Body of pancreas (tissue), 4 donors: ENCODE measurements at regions not wholly inside any gene's neighbourhood (a gene's known extent, or its start where the extent isn't known, plus 50 kb on each side); places are given as distances from the start of the nearest gene placed in this dataset.
A peak's percentile ranks its signal among the peaks of the same experiment; 100 is the strongest.

ENCODE experiments used
- ATAC-seq: fragments of 150-250 bp; one replicate; pipeline ENCODE4 v1.9.1; 2016
- DNase-seq, 4 donors: peaks; one replicate each; pipeline ENCODE4 v3.0.0-alpha.2; 2019
- H3K27ac ChIP-seq, 4 donors: fragments of 200-600 bp; sonication (generic); 1 replicate in 3 of 4; 2 replicates in 1 of 4; pipeline versions ENCODE4 v1.5.1 to v1.6.1; 2016 to 2019; ENCODE audit warnings: mild to moderate bottlenecking in 1 of 4, mixed read lengths in 1 of 4, moderate library complexity in 1 of 4
- H3K27me3 ChIP-seq, 2 donors: fragments of 200-600 bp; sonication (generic); one replicate each; pipeline ENCODE4 v1.6.0; 2016; ENCODE audit warnings: mild to moderate bottlenecking in 1 of 2
- H3K36me3 ChIP-seq, 2 donors: fragments of 200-600 bp; sonication (generic); replicated peaks in 1 of 2; 2 replicates each; pipeline ENCODE4 v1.5.1; 2016; ENCODE audit warnings: low read depth in 2 of 2; ENCODE audit not compliant: insufficient read depth in 1 of 2
- H3K4me1 ChIP-seq: fragments of 200-600 bp; sonication (generic); one replicate; pipeline ENCODE4 v1.6.0; 2016
- H3K4me3 ChIP-seq, 2 donors: fragments of 200-600 bp; sonication (generic); 1 replicate in 1 of 2; 2 replicates in 1 of 2; pipeline ENCODE4 v1.5.1; 2016 to 2019
- H3K9me3 ChIP-seq, 3 donors: fragments of 200-600 bp; sonication (generic); 1 replicate in 2 of 3; 2 replicates in 1 of 3; pipeline ENCODE4 v1.5.1; 2016
- POLR2A ChIP-seq, 3 donors: fragments of 450-650 bp; IDR thresholded peaks; one replicate each; pipeline ENCODE4 v1.6.1; 2016; ENCODE audit warnings: antibody characterized with exemption in 3 of 3, mild to moderate bottlenecking in 2 of 3
- WGBS, 2 donors: methylation state at CpG; one replicate each; pipeline ENCODE4 v1.1.5; 2017; 5-methylcytosine and 5-hydroxymethylcytosine counted together
- intact Hi-C: fragments of 100-400 bp; cut with DNase I; formaldehyde crosslinking; loops from one replicate; pipeline ENCODE4 v1.15.1; 2023
- TF ChIP-seq, protein P1 (sequence below), 7 experiments: fragments of 450-650 bp in 4 of 7; fragments of 200-600 bp in 3 of 7; sonication (generic) in 3 of 7; IDR thresholded peaks; one replicate each; pipeline ENCODE4 v1.5.1; 2016 to 2019; ENCODE audit warnings: antibody characterized with exemption in 7 of 7

DNA sequence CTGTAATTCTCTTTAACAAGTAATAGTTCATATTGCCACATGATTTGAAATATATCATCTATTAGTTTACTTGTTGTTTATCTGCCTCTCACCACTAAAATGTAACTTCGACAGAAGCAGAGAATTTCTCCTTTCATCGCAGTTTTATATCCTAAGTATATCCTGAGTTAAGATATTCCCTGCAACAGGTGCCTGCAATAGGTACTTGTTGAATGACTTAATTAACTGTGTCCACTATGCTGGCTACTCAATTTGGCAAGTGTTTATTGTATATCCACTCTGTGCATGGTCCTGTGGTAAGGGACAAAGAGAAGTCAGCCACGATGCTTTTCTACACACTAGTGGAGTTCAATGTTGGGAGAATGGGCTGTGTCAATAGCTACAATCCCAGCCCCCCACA is 108.5 kb downstream of the PSAT1 start:
- Histone ChIP-seq H3K9me3 (no peaks in the 10 kb centered on the region), H3K4me3 (no peak overlapping the region), H3K27ac (no peak overlapping the region), H3K27me3 (no peaks in the 10 kb centered on the region), H3K36me3 (no peaks in the 10 kb centered on the region), H3K4me1 (peaks cover 12% of the 10 kb centered on the region)
- 85 to 96% methylated on average over 3 of the region's 3 CpGs for WGBS, 2 donors
- no peak for TF ChIP-seq POLR2A (IDR thresholded peaks at IDR 0.05)
- TF ChIP-seq, protein P1, sequence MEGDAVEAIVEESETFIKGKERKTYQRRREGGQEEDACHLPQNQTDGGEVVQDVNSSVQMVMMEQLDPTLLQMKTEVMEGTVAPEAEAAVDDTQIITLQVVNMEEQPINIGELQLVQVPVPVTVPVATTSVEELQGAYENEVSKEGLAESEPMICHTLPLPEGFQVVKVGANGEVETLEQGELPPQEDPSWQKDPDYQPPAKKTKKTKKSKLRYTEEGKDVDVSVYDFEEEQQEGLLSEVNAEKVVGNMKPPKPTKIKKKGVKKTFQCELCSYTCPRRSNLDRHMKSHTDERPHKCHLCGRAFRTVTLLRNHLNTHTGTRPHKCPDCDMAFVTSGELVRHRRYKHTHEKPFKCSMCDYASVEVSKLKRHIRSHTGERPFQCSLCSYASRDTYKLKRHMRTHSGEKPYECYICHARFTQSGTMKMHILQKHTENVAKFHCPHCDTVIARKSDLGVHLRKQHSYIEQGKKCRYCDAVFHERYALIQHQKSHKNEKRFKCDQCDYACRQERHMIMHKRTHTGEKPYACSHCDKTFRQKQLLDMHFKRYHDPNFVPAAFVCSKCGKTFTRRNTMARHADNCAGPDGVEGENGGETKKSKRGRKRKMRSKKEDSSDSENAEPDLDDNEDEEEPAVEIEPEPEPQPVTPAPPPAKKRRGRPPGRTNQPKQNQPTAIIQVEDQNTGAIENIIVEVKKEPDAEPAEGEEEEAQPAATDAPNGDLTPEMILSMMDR (IDR thresholded peaks at IDR 0.05): no peak
- intact Hi-C loops: no loop called here
- no peak for DNase-seq
- ATAC-seq: no peak

DNA sequence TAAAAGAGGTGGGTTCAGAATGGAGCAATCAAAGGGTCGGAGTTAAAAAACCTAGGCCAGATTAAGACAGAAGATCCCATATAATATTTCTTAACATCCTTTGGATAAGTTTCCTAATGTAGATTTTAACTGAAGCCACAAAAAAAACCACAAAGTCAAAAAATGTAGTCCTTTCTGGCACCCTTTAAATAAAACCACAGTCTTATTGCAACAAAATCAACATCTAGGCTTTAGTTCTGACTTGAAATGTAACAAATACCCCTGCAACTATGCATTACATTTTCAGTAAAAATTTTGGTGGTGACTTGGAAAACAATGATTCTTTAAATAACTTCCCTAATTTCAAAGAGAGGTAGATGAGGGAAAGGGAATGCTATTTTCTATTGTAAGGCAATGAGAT is 109.2 kb downstream of the PSAT1 start:
- Histone ChIP-seq H3K9me3 (no peaks in the 10 kb centered on the region), H3K27me3 (no peaks in the 10 kb centered on the region), H3K36me3 (no peaks in the 10 kb centered on the region), H3K27ac (no peak overlapping the region), H3K4me3 (no peak overlapping the region), H3K4me1 (peaks cover 12% of the 10 kb centered on the region)
- 77 to 94% methylated on average over 1 of the region's 1 CpG for WGBS, 2 donors
- no peak for DNase-seq
- TF ChIP-seq POLR2A (IDR thresholded peaks at IDR 0.05): no peak
- TF ChIP-seq, protein P1 (IDR thresholded peaks at IDR 0.05): no peak
- no peak for ATAC-seq
- intact Hi-C loops: no loop called here

DNA sequence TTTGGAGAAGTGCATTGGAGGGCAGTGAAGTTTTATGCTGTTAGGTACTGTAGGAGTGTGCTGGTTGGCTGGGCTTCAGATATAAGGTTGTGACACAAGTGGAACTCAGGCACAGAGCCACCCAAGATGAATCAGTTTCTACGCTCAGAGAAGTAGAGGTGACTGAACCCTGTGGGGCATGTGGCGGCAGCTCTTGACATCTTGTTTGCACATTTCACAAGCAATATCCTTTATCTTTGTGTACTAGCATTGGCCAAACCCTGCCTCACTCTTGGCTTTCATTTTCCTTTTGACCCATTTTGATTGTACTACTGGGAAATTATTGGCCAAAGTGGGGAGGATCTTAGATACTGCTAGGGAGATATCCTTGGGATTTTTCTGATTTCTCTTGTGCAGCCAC is 110.0 kb downstream of the PSAT1 start:
- peak; percentile 69 to 83 (median 78) for DNase-seq
- Histone ChIP-seq H3K4me1 (peaks cover 12% of the 10 kb centered on the region), H3K27ac (no peak overlapping the region), H3K36me3 (no peaks in the 10 kb centered on the region), H3K27me3 (no peaks in the 10 kb centered on the region), H3K9me3 (no peaks in the 10 kb centered on the region), H3K4me3 (no peak overlapping the region)
- intact Hi-C loops: no loop called here
- 10 to 28% methylated on average over 2 of the region's 2 CpGs for whole genome bisulfite sequencing, 2 donors
- TF ChIP-seq, protein P1 (IDR thresholded peaks at IDR 0.05): no peak
- no peak for TF ChIP-seq POLR2A (IDR thresholded peaks at IDR 0.05)
- ATAC-seq: peak; percentile 96

DNA sequence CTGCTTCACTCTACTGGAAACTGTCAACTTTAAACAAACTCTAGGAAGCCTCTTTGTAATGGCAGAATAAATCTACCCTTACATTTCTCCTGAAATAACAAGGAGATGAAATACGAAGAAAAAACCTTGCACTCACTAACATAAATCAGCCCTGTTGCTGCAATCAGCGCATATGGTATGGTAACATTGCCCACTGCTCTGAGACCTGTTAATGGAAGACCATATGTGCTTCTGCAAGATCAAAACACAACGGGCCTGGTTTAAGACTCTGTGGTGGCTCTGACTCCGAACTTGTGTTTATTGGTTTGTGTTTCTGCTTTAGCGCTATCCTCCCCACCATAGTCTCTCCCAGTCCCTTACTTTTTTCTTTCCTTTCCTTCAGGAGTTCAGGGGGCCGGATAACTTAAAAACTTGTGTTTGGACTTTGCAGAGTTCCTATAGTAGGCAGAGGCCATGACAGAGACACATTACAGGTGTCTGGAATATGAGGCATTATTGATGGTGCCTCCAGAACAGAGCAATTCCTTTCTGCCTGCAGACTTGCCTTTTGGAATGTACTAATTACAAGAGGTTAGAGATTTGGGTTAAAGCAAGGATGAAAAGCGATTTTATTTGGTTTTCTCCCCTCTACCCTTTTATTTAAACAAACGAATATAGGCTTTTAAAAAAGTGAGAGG is 110.8 kb downstream of the PSAT1 start:
- no peak for DNase-seq
- Histone ChIP-seq H3K36me3 (no peaks in the 10 kb centered on the region), H3K9me3 (no peaks in the 10 kb centered on the region)

More for the DNA sequence above, 110.8 kb downstream of the PSAT1 start:
- WGBS, 2 donors: 84 to 90% methylated on average over 8 of the region's 8 CpGs
- Histone ChIP-seq H3K27me3 (no peaks in the 10 kb centered on the region), H3K27ac (no peak overlapping the region), H3K4me1 (peaks cover 12% of the 10 kb centered on the region), H3K4me3 (no peak overlapping the region)
- no peak for TF ChIP-seq POLR2A (IDR thresholded peaks at IDR 0.05)
- TF ChIP-seq, protein P1 (IDR thresholded peaks at IDR 0.05): no peak
- ATAC-seq: no peak
- intact Hi-C loops: no loop called here
